ENCODE measurements at regions not wholly inside any gene's neighbourhood (a gene's known extent, or its start where the extent isn't known, plus 50 kb on each side); places are given as distances from the start of the nearest gene placed in this dataset.

DNA sequence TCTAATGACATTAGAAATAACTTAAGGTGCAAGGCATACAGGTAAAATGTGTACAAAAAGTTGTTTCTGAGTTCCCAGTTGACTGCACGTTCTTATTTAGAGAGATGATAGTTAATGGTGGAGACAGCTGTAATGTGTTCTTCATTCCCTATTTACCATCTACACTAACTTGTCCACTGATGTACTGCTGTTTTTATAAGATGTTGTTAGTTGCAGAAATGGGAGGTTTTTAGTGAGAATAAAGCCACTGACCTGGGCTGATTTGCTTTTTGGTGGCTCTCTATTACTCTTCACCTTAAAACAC lies 122.9 kb upstream of the LYPLAL1 start:
- TF ChIP-seq POLR2A (IDR thresholded peaks at IDR 0.05; ENCODE audit: low read length), result no peak
- no peak for TF ChIP-seq GATA1 (IDR thresholded peaks at IDR 0.05; ENCODE audit: low read depth, low read length)
